ENCODE measurements at regions not wholly inside any gene's neighbourhood (a gene's known extent, or its start where the extent isn't known, plus 50 kb on each side); places are given as distances from the start of the nearest gene placed in this dataset.
"Not testable (repeated sequence)": the region's sequence is repeated elsewhere in the genome, so short reads cannot be mapped to it uniquely, and the experiment has no call there.

- DNase-seq (ENCODE audit: low spot score), result no peak
Measured at GRCh38 chr3:5750874-5751640, 563.5 kb downstream of the EDEM1 start.

- DNase-seq (ENCODE audit: low spot score), result no peak
Measured at GRCh38 chr3:5754602-5755001, 567.1 kb downstream of the EDEM1 start.

DNA sequence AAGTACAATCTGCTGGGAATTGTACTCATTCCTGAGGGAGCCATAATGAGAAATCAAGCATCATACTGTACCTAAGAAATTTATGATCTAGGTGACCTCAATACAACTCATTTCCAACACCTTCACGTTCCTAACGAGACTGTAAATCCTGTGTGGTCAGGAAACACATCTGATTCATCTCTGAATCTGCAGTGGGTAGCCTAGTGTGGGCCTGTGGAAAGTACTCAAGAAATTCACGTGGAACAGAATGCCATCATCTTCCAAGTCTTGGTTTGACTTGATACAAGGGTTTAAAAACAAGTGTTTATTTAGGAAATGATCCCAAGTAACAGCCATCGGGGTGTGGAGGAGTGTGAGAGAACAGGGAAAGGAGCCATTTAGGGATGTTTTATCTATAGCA is 568.9 kb downstream of the EDEM1 start:
- DNase-seq (ENCODE audit: low spot score), result no peak

DNA sequence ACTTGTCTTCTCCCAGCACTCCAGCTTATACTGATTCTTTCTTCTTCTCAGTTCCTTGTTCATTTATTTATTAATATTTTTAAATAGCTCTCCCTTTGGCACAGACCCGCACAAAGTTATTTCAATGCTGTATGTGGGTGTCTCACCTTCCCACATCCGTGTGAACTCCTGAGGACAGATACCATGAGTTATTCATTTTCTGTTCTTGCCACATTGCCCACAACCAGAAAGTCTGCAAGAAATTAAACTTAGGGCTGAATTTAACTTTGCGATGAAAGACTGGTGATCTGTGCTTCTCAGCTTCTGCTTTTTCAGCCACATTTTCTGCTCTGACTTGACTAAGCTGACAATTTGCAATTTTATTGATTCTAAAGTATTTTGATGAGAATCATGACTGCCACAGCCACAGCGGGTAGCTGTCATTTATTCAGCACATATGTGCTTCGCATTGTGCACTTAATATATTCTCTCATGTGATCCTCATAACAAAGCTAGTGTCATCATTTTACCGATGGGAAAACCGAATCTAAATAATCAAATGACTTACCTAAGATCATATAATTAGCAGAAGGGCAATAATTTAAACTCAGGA is 569.8 kb downstream of the EDEM1 start:
- no peak for DNase-seq (ENCODE audit: low spot score)

DNA sequence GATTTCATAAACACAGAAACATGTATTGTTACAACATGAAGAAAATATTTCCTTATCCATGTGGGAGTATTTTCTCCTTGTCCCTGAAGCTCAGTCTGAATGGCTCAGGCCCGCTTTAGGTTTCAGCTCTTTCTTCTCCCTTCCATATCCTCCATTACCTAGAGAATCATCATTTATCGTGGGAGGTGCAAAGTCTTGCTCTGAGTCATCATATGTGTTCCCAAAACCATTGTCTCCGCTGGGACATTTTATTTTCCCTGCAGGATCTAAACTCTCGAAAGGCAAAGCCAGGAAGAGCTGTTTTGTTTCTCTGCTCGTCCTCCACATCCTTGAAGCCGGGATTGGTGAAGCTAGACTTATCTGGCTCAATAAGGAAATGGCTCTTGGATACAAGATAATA is 571.2 kb downstream of the EDEM1 start:
- DNase-seq (ENCODE audit: low spot score), result no peak

DNA sequence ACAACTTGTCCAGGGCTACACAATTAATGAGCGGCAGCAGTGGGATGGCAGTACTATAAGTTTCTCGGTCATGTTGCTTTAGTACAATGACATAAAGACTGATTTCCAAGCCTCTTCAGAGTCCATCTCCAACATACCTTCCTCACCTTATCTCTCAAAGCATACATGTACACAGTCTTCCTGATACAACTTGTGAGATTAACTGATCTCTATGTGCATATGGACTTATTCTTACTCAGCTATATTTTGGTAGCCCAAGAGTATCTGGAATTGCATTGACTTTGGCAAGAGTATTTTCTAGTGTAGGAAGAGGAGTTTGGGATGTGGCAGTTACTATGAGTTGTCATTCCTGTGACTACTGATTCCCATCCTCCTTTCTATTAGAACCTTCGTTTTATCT is 575.0 kb downstream of the EDEM1 start:
- DNase-seq (ENCODE audit: low spot score), result no peak

- no peak for DNase-seq (ENCODE audit: low spot score)
Measured at GRCh38 chr3:5766848-5767247, 579.3 kb downstream of the EDEM1 start.

GRCh38 chr3:5767304-5767703 is 579.8 kb downstream of the EDEM1 start:
- DNase-seq (ENCODE audit: low spot score), result no peak

DNA sequence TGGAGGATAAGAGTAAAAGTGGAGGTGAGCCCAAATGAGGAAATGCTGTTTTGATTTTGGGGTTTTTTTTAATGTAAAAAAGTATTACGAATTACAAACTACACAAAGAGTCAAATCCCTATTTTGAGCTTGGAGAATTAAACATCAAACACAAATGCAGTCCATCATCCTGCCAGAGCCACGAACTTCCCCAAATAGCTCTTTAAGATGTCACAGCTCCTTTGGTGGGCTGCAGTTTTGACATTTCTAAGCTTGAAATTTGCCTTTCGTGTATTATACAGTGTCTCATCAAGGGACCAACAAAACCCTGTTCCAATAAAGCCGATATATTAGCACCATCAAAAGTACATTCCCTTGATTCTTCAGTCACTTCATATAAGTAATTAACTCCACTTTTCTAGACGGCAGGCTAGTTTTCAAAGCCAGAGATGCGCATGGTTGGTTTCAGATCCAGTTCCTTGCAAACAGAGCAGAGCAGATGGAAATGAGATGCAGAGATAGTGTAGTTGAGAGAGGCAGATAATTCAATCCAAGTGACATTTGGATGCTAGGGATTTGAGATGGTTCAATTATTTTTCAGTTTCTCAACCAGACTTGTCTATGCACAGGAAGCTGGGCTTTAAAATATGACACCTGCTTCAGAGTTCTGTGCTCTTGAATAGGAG is 580.9 kb downstream of the EDEM1 start:
- no peak for DNase-seq (ENCODE audit: low spot score)

GRCh38 chr3:5769825-5770224 is 582.3 kb downstream of the EDEM1 start:
- no peak for DNase-seq (ENCODE audit: low spot score)

GRCh38 chr3:5774337-5774736 is 586.8 kb downstream of the EDEM1 start:
- no peak for DNase-seq (ENCODE audit: low spot score)

DNA sequence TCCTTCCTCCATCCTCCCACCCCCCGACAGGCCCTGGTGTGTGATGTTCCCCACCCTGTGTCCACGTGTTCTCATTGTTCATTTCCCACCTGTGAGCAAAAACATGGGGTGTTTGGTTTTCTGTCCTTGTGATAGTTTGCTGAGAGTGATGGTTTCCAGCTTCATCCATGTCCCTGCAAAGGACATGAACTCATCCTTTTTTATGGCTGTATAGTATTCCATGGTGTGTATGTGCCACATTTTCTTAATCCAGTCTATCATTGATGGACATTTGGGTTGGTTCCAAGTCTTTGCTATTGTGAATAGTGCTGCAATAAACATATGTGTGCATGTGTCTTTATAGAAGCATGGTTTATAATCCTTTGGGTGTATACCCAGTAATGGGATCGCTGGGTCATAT is 587.6 kb downstream of the EDEM1 start:
- DNase-seq (ENCODE audit: low spot score), result not testable (repeated sequence)

GRCh38 chr3:5784690-5785089 is 597.2 kb downstream of the EDEM1 start:
- no peak for DNase-seq (ENCODE audit: low spot score)

DNA sequence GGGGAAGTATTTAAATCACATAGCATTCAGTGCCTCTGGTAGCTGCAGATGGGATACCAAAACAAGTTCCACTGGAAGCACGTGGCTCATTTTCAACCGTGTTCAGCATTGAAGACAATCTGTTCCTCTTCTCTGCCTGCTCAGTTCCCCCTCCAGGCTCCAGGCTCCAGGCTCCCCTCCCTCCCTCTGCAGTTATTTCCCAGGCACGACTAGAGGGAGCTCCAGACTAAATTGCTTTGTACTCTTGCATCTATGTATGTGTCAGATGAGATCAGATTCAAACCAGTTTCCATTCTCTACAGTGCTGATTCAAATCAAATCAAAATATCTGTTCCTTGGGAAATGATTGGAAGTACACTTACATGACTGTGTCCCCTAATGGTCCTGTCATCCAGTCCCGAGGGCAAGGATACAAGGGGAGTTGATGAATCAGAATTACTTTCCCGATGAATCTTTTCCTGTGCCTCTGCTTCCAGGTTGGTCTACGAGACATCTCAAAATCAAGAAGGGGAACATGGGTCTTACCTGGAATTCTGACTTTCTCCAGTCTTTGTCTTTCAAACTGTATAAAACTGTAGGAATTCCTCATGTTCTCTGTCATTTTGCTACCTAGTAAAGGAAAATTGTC is 600.5 kb downstream of the EDEM1 start:
- peak; percentile 12 for DNase-seq (ENCODE audit: low spot score)

DNA sequence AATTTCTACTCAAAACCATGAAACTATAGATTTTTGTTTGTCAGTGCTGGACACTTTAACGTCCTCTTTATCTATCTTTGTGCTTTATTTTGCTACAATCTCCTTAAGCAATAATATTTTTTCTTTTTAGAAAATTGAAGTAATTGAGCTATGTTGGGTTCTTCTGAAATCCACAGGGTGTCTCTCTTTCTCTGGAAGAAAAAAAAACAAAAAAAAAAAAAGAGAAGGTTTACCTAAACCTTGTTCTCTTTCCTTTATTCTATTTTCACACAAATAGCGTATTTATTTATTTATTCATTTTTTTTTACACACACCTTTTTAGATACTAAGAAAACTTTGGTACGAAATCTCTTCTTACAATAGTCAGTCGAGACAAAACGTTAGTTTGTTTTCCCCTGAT is 601.0 kb downstream of the EDEM1 start:
- no peak for DNase-seq (ENCODE audit: low spot score)

GRCh38 chr3:5791558-5791957 is 604.1 kb downstream of the EDEM1 start:
- DNase-seq (ENCODE audit: low spot score), result no peak

DNA sequence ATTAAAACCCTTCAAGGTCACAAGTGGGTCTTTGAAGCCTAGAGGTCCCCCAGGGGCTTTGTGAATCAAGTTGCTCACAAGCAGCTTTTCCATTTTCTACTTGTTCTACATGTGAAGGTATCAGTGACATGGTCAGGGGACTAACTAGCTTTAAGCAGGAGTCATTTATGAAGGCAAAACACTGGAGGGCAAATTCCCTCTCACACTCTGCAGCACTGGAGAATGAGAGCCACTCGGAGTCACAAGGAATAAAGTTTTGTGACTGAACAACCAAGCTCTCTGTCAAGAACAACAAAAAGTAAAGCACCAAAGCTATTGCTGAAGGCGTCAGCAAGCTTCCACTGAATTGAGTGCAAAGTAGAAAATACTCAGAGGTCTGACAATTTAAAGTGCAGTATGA is 609.0 kb downstream of the EDEM1 start:
- no peak for DNase-seq (ENCODE audit: low spot score)

- no peak for DNase-seq (ENCODE audit: low spot score)
Measured at GRCh38 chr3:5798809-5799208, 611.3 kb downstream of the EDEM1 start.

GRCh38 chr3:5799398-5799797 is 611.9 kb downstream of the EDEM1 start:
- DNase-seq (ENCODE audit: low spot score), result no peak

DNA sequence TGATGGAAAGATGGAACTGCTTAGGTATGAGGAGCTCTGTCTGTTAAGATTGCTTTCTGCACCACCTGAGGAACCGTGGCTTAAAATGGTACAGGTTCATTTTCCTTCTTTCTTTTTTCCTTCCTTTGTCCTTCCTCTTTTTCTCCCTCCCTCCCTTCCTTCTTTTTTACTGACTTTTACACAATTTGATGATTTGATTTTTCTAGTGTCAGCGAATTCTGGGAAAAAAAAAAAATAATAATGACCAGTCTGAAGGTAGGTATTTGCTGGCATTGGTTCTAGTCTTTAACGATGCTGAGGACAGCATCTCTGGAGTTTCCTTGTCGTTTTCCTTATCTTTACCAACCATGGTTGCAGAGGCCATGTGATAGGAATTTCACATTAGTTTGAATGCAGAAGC is 613.5 kb downstream of the EDEM1 start:
- no peak for DNase-seq (ENCODE audit: low spot score)

DNA sequence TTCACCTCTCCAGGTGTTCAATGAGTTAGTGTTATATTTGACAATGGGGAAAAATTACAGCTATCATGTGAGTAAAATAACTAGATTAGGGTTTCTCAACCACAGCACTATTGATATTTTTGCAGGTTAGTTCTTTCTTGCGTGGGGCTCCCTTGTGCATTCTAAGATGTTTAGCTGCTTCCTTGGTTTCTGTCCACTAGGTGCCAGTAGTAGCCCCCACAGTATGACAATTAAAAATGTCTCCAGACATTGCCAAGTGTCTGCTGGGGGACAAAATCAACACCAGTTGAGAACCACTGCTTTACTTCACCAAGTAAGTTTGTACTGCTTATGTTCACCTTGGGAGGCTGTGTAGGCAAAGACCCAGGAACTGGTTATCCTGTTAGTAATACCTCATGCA is 618.7 kb downstream of the EDEM1 start:
- no peak for DNase-seq (ENCODE audit: low spot score)

- no peak for DNase-seq (ENCODE audit: low spot score)
Measured at GRCh38 chr3:5809586-5810246, 622.2 kb downstream of the EDEM1 start.

GRCh38 chr3:5811016-5811415 is 623.5 kb downstream of the EDEM1 start:
- no peak for DNase-seq (ENCODE audit: low spot score)
